NCI-H2029 (cell line): ENCODE measurements at regions not wholly inside any gene's neighbourhood (a gene's known extent, or its start where the extent isn't known, plus 50 kb on each side); places are given as distances from the start of the nearest gene placed in this dataset.
"Not testable (repeated sequence)": the region's sequence is repeated elsewhere in the genome, so short reads cannot be mapped to it uniquely, and the experiment has no call there.

Experiments
- DNase-seq: peaks from one replicate; lab custom pipeline; 2025; lab: John Stamatoyannopoulos, UW

- DNase-seq = not testable (repeated sequence)
These were observed 828.8 kb downstream of the TMEM121 start for GRCh38 chr14:106355007-106355791.

- DNase-seq = not testable (repeated sequence)
These were observed 829.7 kb downstream of the TMEM121 start for GRCh38 chr14:106355881-106356642.

GRCh38 chr14:106356643-106356930 lies 830.2 kb downstream of the TMEM121 start:
- DNase-seq = not testable (repeated sequence)

GRCh38 chr14:106359157-106359887 lies 832.9 kb downstream of the TMEM121 start:
- not testable (repeated sequence) for DNase-seq

GRCh38 chr14:106365371-106365770 lies 839.0 kb downstream of the TMEM121 start:
- DNase-seq = not testable (repeated sequence)

- not testable (repeated sequence) for DNase-seq
These were observed 839.5 kb downstream of the TMEM121 start for GRCh38 chr14:106365894-106366293.

- not testable (repeated sequence) for DNase-seq
These were observed 840.6 kb downstream of the TMEM121 start for GRCh38 chr14:106366971-106367370.

GRCh38 chr14:106369456-106369855 lies 843.1 kb downstream of the TMEM121 start:
- not testable (repeated sequence) for DNase-seq

GRCh38 chr14:106372870-106373652 lies 846.7 kb downstream of the TMEM121 start:
- DNase-seq = peak; percentile 60

GRCh38 chr14:106373653-106374110 lies 847.3 kb downstream of the TMEM121 start:
- DNase-seq = not testable (repeated sequence)

GRCh38 chr14:106377432-106377831 lies 851.0 kb downstream of the TMEM121 start:
- no peak for DNase-seq

- DNase-seq = no peak
These were observed 851.8 kb downstream of the TMEM121 start for GRCh38 chr14:106378191-106378590.

GRCh38 chr14:106380740-106381139 lies 854.4 kb downstream of the TMEM121 start:
- no peak for DNase-seq

- DNase-seq = peak; percentile 1
These were observed 862.8 kb downstream of the TMEM121 start for GRCh38 chr14:106389186-106389585.

- no peak for DNase-seq
These were observed 864.0 kb downstream of the TMEM121 start for GRCh38 chr14:106390401-106390800.

GRCh38 chr14:106390947-106391346 lies 864.6 kb downstream of the TMEM121 start:
- DNase-seq = no peak

- DNase-seq = no peak
These were observed 867.4 kb downstream of the TMEM121 start for GRCh38 chr14:106393742-106394141.

- DNase-seq = no peak
These were observed 869.2 kb downstream of the TMEM121 start for GRCh38 chr14:106395456-106396050.

GRCh38 chr14:106396999-106397398 lies 870.6 kb downstream of the TMEM121 start:
- DNase-seq = no peak

- DNase-seq = not testable (repeated sequence)
These were observed 872.5 kb downstream of the TMEM121 start for GRCh38 chr14:106398931-106399331.

GRCh38 chr14:106401316-106401715 lies 874.9 kb downstream of the TMEM121 start:
- not testable (repeated sequence) for DNase-seq
